LNCAP (cell line): ENCODE measurements at regions not wholly inside any gene's neighbourhood (a gene's known extent, or its start where the extent isn't known, plus 50 kb on each side); places are given as distances from the start of the nearest gene placed in this dataset.

Experiments used
- CTCF ChIP-seq: fragments of 450-650 bp; IDR thresholded peaks from 2 replicates; pipeline ENCODE4 v1.5.1; 2017; ENCODE audit warnings: mild to moderate bottlenecking

- TF ChIP-seq CTCF: no peak
Measured at GRCh38 chrX:63285375-63285774, 65.8 kb downstream of the SPIN4 start.

DNA sequence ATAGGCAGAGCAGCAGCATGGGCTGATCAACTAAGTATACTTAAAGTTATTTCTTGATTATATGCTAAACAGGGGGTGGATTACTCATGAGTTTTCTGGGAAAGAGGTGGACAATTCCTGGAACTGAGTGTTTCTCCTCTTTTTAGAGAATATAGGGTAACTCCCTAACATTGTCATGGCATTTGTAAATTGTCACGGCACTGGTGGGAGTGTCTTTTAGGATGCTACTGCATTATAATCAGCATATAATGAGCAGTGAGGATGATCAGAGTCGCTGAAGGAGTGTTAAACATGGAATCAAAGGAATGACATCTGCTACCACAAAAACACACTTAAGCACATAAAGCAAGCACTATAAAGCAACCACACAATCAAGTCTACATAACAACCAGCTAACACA is 66.5 kb downstream of the SPIN4 start:
- no peak for TF ChIP-seq CTCF

DNA sequence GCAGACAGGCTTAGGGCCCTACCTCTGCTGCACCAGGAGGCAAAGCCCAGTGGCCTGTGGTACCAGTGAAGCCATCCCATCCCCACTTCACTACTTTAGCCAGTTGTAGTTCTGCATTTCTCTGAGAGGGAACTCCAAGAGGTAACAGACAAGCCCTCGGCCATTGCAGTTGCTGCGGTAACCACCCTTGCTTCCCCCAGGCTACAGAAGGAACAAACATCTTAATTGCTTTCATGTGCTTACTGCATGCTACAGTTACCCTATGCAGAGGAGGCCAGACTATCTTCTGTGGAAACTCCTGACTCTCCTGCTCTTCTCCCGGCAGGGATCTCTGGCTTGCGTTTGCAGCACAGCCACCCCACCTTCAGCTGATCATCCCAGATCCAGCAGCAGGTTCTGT is 67.8 kb downstream of the SPIN4 start:
- TF ChIP-seq CTCF: no peak

DNA sequence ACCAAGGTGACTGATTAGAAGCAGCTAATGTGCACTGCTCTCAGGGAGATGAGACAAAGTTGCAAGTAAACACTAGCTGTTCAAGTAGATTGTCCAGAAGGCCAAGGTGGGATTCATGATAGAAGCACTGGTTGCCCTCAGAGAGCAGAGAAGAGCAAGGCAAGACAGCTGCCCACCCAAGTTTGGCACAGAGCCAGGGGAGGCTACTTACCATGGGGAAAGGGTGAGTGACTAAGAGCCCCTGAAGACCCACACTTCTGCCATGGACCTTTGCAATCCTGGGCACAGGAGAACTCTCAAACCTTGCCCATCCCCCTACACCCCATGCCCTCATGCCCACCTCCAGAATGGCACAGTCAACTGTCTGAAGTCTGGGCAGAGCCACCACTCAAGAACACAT is 68.3 kb downstream of the SPIN4 start:
- TF ChIP-seq CTCF: no peak

DNA sequence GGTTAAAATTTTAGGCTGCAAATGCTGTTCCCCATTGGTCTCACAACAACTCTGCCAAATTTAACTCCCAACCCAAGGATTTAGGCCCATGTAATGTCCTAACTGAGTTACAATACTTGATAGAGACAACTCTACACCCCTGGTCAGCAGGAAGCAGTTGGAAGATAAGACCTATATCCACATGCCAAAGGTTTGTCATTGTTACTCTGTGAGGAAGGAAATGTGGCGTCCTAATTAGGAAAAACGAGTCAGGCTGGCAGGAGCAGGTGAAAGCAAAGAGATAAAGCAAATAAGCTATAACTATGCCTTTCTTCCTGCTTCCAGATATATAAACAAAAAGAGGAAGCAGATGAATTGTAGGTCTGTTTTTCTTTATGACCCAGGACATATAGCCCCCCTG is 69.1 kb downstream of the SPIN4 start:
- TF ChIP-seq CTCF: no peak

DNA sequence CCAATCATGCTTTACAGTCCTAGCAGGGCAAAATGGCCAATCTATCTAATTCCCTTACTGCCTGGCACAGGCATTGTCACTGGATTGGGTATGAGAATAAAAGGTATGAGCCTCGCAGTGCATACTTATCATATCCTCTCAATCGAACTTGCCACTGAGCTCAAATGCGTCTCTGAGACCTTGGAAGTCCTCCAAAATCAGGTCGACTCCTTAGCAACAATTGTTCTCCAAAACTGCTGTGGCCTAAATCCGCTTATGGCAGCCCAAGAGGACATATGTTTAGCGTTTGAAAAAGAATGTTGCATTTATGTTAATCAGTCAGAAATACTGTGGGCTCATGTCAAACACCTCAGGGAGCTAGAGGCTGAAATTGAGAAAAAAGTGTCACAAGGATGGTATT is 69.7 kb downstream of the SPIN4 start:
- no peak for TF ChIP-seq CTCF

DNA sequence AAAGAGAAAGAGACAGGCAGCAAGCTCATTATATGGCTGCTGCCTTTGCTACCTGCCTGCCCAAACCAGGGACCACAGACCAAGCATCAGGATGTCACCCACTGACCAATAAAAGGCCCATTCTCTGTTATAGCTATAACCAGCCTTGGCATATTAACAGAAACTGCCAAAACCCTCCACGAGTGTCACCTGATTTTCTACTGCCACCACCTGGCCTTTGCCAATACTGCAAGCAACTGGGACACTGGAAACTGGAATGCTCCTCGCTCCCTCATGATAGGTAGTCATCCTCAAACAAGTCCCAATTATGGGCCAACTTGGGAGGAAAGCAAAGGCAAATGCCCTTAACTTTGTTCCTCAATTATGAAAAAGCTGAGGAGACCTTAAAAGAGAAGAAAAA is 76.0 kb downstream of the SPIN4 start:
- peak; percentile 57 for TF ChIP-seq CTCF

DNA sequence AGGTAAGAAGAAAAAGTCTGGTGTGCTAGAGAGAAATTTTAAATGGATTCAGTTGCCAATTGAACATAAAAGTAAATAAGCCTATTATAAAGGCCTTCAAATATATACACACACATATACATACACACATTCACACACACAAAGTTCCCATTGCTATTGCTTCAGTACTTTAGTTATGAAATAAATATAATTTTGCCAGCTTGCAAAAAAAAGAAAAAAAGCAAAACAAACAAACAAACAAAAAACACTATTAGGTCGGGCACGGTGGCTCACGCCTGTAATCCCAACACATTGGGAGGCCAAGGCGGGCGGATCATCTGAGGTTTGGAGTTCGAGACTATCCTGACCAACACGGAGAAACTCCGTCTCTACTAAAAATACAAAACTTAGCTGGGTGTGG is 80.3 kb downstream of the SPIN4 start:
- TF ChIP-seq CTCF: no peak
